D721Med (cell line): ENCODE measurements at regions not wholly inside any gene's neighbourhood (a gene's known extent, or its start where the extent isn't known, plus 50 kb on each side); places are given as distances from the start of the nearest gene placed in this dataset.

Source experiments
- DNase-seq: peaks from one replicate; pipeline ENCODE4 v3.0.0; 2011; ENCODE audit warnings: low spot score; ENCODE audit not compliant: insufficient read length
- FAIRE-seq: peaks from 2 replicates; lab custom pipeline; 2011; peaks lifted over from hg19 to GRCh38; lab: Jason Lieb, UNC
- CTCF ChIP-seq: IDR thresholded peaks from 2 replicates; pipeline ENCODE4 v1.5.1; 2012; ENCODE audit warnings: mild to moderate bottlenecking, control low read depth; ENCODE audit not compliant: insufficient read depth; ENCODE audit errors: missing control alignments

- peak; percentile 11 for FAIRE-seq
- TF ChIP-seq CTCF, result no peak
- no peak for DNase-seq
Observed at GRCh38 chr7:84362360-84362759, 167.8 kb upstream of the SEMA3A start.

- no peak for FAIRE-seq
- no peak for TF ChIP-seq CTCF
- no peak for DNase-seq
Observed at GRCh38 chr7:84354866-84355265, 160.3 kb upstream of the SEMA3A start.

GRCh38 chr7:84354030-84354429, 159.4 kb upstream of the SEMA3A start:
- no peak for TF ChIP-seq CTCF
- FAIRE-seq (no peak), DNase-seq (no peak)

- TF ChIP-seq CTCF, result no peak
- FAIRE-seq, result no peak
Observed at GRCh38 chr7:84339306-84339705, 144.7 kb upstream of the SEMA3A start.

GRCh38 chr7:84337429-84337828, 142.8 kb upstream of the SEMA3A start:
- FAIRE-seq (no peak), DNase-seq (no peak)
- no peak for TF ChIP-seq CTCF

More at GRCh38 chr7:84339306-84339705, 144.7 kb upstream of the SEMA3A start:
- no peak for DNase-seq

- DNase-seq, result no peak
- TF ChIP-seq CTCF, result no peak
- FAIRE-seq, result no peak
Observed at GRCh38 chr7:84336766-84337165, 142.2 kb upstream of the SEMA3A start.

GRCh38 chr7:84336303-84336702, 141.7 kb upstream of the SEMA3A start:
- no peak for DNase-seq
- FAIRE-seq, result no peak
- no peak for TF ChIP-seq CTCF
